HG03571 (cell line): ENCODE measurements at regions not wholly inside any gene's neighbourhood (a gene's known extent, or its start where the extent isn't known, plus 50 kb on each side); places are given as distances from the start of the nearest gene placed in this dataset.
"Not testable (repeated sequence)": the region's sequence is repeated elsewhere in the genome, so short reads cannot be mapped to it uniquely, and the experiment has no call there.

Experiments used
- ATAC-seq: cut with Tn5 transposase; IDR thresholded peaks from one replicate; pipeline ENCODE4 v1.9.1; 2021; ENCODE audit not compliant: unreplicated experiment

DNA sequence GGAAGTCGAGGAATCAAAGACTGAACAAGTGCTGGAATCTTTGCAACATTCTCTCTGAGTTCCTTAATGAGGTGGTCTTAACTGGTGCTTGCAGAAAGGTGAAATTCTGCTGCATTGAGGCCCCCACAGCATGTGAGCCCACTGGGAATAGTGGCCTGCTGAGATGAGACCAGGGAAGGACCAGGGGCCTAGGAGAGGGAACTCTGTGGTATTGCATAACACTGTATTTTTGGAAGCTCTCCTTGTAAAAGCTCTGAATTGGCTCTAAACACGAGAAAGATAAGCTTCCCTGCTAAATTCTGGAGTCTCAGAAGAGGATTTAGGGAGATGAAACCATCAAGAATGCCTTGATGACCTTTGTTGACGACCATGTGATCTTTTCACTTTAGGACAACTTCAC lies 100.4 kb upstream of the TSC22D1 start:
- ATAC-seq = no peak

DNA sequence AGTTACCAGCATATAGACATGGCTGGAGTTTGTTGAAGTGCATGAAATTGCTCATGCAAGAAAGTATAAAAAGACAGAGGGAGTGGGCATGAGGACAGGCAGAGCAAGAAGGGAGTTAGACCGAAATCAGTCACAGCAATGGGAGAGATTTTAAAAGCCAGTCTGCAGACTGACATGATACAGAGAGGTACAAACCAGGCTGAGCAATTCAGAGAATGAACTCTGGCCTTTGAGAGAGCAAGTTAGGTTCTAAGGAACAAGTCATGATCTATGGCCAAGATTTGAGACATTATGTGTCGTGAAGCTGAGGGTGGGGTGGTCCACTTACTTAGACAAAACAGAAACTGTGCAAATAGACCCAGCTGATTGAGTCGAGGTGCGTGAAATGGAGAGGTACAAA lies 93.4 kb upstream of the TSC22D1 start:
- no peak for ATAC-seq

DNA sequence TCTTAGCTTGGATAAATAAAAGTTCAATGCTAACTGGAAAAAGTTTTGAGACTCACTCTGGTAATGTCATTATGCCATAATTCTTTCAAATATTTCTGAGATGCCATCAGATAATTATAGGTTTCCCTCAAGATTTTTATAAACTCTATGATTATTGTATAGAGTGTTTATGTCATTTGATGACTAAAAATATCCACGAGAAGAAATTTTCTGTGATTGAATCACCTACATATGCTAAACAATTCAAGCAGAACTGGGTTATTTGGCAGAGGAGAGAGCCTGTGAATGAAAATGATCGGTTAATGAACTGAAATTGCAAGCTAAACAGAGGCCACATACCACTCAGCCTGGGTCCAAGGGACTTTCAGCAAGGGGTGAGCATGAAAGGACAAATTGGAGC lies 92.6 kb upstream of the TSC22D1 start:
- ATAC-seq = no peak

DNA sequence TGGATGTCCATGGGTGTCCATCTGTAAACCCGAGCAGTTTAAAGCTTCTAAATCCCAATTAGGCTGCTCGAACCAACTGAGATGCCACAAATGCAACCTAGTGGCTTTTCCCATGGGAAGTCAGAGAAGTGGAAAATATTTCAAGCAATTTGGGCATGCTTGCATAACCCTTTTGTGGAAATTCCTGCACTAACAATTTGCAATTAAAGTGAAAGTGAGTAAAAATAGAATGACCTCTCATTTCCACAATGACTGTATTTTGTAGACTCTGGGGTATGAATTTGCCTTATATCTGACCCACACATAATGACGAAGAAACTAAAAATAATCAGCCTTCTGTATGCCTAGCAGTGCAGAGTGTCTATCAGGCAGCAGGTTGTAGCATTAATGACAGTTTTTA lies 91.8 kb upstream of the TSC22D1 start:
- ATAC-seq = no peak

DNA sequence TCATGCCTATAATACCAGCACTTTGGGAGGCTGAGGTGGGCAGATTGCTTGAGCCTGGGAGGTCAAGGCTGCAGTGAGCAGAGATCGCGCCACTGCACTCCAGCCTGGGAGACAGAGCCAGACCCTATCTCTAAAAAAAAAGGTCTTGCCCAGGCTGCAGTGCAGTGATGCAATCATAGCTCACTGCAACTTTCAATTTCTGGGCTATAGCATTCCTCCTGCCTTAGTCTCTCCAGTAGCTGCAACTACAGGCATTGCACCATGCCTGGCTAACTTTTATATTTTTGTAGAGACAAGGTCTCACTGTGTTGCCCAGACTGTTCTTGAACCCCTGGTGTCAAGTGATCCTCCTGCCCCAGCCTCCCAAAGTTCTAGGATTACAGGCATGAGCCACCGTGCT lies 90.4 kb upstream of the TSC22D1 start:
- not testable (repeated sequence) for ATAC-seq

DNA sequence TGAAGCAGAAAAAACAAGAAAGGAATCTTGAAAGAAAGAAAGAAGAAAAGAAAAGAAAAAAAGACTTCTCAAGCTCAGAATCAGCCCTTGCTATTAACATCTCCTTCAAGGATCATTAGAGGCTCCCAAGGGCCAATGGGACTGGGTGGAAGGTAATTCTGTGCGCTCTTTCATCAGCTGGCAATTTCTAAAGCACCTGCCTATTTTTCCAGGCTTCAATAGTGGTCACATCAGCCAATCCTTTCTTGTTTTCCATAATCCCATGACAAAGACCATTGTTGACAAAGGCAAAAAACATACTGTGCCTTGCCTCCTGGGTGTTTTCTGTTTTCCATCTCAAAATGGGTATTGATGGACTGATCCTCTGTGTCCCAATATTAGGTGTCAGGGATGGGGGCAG lies 88.2 kb upstream of the TSC22D1 start:
- no peak for ATAC-seq

DNA sequence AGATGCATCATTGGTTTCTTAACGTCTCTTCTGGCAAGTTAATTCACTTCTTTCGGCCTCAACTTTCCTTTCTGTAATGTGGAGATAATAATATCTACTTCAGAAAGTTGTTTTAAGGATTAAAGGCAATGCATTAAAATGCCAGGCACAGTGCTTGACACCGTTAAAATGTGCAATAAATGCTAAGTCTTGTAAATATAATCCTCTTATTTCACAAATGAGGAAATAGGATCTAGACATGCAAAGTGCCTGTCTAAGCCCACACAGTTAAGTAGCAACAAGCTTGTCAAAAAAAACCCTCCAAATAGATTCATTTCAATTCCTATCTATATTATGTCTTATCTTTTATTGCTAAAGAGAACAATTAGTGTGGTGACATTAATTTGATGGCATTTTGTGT lies 86.4 kb upstream of the TSC22D1 start:
- no peak for ATAC-seq

DNA sequence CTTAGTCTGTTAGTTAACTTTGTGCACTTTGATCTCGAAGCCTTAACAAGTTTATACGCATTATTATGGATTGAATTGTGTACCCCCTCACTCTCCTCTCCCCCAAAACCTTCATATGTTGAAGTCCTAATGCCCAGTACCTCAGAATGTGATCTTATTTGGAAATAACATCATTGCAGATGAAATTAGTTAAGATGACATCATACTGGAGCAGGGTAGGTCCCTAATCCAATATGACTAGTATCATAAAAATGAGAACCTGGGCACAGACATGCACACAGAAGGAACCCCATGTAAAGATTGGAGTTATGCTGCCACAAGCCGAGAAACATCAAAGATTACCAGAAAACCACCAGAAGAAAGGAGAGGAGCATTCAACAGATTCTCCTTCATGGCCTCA lies 85.8 kb upstream of the TSC22D1 start:
- no peak for ATAC-seq

DNA sequence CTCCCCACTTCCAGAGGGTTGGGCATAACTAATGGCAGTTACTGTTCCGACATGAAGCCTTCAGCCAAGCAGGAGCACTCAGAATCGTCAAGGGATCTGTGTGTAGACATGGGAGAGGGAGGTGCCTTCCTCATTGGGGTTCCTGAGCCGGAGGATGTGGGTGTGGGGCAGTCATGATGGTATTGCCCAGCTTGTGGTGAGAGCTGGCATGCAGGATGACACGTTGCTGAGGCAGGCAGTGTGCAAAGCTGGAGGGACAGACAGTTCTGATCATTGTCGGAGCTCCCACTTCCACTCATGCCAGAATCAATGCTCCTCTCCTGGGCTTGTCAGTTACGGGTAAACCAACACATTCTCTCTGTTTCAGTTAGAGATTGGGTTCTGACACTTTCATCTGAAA lies 83.9 kb upstream of the TSC22D1 start:
- no peak for ATAC-seq

DNA sequence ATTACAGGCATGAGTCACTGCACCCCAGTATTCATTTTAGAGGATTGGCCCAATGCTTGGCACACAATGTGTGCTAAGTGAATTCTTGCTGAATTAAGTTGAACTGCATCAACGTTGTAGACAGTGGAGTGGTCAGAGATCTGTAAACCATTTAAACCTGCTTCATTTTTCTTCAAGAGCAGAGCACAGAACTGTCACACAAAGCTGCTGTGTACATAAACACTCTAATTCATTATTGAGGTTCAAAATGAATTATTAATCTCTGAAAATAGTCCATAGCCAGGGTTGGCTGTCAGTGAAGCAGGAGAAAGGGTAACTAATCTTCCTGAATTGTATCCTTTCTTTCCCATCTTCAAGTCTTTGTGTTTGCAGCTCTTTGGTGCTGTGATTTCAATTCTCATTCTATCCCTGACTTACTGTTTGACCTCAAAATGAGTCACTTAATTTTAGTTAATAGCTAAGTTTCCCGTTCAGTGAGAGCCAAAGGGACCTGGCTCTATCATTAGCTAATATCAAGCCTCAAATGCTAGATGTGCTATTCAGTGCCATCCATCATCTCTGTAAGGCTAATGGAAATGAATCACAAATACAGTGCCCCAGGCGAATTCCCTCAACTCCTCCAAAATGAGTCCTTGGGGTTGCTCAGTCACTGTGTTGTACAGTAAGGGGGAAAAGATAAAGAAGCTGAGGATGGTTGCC lies 77.0 kb upstream of the TSC22D1 start:
- ATAC-seq = no peak

DNA sequence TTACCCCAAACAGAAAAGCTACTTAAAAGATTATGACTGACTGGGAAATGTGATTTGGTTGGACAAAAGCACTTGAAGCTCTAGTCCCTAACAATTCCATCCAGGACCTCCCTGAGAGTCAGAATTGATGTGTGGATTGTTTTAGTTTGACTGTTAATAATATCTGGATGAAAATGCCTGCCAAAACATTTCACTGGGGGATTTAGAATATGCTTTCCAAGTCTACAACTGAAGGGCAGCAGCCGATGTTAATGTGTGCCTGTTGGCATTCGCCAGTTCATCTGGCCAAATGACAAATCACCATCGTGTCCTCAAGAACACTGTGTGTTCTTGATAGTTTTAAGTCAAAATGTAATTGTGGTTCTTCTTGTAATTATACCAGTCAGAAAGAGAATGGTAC lies 76.0 kb upstream of the TSC22D1 start:
- no peak for ATAC-seq

DNA sequence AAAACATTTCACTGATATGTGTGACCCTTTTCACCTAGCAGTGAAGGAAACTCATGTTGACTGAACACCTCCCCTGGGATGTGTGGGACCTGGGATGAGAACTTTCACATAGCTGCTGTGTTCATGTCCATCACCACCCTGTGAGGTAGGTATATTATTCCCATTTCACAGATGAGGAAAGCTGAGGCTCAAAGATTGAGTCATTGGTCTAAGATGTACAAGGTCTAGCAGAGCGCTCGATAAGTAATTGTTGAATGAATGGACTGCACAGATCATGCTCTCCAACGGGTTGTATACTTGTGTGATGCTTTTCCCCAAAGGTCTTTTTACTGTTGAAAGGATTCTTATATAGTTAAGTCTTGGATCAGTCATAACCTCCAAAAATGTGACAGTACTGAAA lies 75.6 kb upstream of the TSC22D1 start:
- no peak for ATAC-seq

DNA sequence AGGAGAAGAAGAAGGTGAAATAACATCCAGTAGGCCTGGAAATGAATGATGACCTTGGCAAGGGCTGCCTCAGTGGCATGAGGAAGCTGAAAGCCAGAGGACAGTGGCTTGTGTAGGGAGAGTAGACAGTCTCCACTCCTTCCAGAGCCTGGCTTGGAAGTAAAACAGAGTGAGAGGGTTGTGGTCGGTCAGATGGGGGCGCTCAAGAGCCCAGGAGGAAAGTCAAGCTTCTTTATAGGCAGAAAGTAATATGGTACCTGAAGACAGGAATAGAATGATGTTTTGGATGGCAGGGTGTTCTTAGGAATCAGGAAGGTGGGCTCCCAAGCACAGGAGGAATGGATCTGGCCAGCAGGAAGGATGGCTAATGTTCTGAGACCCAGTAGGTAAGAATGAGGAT lies 75.1 kb upstream of the TSC22D1 start:
- ATAC-seq = no peak

DNA sequence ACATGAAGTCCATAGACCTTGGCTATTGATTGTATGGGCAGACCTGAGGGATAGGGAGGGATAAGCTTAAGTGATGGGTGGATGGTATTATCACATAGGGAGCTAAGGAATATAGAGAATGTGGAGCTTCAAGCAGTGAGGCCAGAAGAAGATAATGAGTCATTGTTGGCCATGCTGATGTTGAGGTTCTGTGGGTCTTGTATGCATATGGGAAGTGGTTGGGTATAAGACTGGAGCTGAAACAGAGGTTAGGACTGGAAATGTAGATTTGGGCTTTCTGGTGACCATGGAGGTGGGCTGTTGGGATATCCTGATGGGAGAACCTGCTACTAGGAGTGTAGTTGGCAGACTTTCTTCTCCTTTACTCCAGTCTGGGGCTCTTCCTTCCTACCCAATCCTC lies 73.7 kb upstream of the TSC22D1 start:
- ATAC-seq = no peak

DNA sequence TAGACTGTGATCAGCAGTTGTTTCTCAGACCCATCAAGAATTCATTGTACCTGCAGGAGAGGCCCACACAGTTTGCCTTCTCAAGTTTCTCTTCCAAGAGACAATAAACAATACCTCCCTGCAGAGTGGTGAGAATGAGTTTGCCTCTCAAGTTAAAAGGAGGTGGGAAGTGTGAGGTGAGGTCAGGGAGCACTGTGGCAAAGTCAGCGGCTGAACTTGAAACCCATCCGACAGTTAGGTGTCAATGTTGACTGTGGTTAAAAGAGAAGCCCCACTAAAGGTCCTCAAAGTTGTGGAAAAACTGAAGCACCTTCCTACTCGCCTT lies 72.9 kb upstream of the TSC22D1 start:
- ATAC-seq = no peak

DNA sequence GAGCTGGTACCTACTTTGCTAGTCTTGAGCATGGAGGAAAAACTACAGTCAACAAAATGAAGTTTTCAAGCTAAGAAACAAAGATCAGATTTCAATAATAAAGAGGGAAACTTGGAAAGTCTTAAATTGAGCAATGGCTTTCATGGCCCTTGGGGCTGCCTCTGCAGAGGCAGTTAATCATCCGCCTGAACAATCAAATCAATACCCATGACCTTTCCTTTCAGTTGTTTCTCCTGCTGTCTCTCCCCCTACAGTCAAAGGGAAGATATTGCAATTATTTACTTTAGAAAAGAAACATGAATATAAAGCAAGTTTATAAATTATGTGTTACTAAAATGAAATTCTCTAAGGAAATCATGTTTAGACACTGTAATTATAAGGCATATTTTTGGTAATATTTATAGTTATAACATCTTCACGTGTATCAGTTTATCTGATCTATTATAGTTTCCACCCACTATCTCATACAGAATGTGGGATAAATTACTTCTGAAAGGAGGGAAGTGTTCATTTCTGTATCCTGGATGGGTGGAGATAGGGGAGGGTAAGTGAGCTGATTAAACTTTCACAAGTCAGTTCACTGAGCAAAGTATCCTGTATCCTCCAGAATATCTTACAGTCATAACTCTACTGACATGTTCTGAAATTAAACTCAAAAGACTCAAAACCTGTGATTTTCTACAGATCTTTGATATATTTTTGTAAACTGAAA lies 72.4 kb upstream of the TSC22D1 start:
- ATAC-seq = no peak

DNA sequence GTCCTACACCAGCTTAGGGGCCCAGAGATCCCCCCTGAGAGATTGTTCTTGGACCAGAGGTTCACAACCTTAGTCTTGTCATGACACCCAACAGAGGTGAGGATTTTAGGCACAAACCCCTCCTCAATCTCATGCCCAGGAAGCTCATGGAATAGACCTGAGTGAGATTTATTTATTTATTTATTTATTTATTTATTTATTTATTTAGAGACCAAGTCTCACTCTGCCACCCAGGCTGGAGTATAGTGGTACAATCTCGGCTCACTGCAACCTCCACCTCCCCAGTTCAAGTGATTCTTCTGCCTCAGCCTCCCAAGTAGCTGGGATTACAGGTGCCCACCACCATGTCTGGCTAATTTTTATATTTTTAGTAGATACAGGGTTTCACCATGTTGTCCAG lies 71.4 kb upstream of the TSC22D1 start:
- ATAC-seq = not testable (repeated sequence)

DNA sequence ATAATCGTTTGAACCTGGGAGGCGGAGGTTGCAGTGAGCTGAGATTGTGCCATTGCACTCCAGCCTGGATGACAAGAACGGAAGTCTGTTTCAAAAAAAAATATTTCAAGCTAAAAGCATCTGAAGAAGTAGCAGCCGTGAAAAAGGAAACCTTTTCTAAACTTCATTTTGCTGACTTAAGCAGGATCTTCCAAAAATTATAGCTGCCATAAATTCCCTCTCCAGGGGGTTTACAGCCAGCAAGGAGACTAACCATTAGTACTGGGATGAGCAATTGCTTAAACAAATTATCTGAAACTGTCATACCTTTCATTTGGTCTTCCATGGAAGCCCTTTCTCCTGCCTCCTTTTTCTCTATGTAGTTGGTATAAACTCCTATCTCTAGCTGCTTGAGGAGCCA lies 69.9 kb upstream of the TSC22D1 start:
- ATAC-seq = no peak

DNA sequence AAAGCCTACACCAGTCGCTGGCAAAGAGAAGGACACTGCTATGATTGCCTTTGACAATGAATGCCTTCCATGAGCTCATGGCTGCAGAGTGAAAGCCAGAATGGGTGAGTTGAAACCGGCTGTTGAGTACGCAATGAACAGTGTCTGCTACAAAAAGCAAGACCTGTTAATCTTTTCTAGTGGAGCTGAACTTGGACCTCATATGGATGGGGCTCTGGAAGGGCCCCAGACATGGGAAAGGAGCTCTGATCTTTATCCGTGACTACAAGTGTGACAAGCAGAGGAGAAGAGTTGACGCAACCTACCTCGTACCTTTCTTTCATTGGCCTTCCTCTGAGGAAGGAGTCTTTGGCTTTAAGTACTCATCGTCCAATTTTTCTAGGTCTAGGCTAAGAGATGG lies 67.1 kb upstream of the TSC22D1 start:
- ATAC-seq = no peak

DNA sequence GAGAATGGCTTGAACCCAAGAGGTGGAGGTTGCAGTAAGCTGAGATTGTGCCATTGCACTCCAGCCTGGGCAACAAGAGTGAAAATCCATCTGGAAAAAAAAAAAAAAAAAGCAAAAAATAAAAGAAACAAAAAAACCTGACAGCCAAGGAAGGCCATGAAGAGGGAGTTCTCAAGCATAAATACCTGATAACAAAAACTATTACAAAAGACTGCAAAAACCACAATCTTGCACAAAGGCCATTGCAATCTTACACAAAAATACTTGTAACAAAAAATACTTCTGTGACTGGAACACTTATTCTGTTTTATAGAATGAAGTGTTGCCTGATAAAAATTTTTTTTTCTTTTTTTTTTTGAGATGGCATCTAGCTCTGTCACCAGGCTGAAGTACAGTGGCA lies 61.5 kb upstream of the TSC22D1 start:
- ATAC-seq = no peak

DNA sequence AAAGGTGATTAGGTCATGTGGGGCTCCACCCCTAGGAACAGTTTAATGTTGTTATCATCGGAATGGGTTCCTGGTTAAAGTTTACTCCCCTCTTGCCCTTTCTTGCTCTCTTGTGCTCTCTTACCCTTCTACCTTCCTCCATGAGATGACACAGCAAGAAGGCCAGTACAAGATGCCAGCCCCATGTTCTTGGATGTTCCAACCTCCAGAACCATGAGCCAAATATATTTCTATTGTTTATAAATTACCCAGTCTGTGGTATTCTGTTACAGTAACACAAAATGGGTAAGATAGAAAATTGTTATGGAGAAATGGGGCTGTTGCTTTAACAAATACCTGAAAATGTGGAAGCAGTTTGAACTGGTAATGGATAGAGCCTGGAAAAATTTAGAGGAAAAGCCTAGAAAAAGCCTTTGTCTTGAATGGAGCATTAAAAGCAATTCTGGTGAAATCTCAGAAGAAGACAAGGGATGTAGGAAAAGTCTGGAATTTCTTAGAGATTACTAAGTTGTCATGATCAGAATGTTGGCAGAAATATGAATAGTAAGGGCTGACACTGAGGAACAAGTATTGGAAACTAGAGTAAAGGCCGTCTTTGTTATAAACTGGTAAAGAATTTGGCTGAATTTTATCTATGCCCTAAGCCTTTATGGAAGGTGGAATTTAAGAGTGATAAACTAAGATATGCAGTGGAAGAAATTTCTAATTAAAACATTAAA lies 53.5 kb upstream of the TSC22D1 start:
- ATAC-seq = no peak

DNA sequence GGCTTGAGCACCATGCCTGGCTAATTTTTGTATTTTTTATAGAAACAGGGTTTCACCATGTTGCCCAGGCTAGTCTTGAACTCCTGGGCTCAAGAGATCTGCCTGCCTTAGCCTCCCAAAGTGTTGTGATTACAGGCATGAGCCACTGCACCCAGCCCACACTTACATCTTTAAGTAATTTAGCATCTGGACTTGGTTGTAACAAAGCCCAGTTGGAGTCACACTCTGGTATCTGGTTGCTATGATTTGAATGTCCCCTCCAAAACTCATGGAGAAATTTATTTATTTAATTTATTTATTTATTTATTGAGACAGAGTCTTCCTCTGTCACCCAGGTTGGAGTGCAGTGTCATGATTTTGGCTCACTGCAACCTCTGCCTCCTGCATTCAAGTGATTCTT lies 52.7 kb upstream of the TSC22D1 start:
- not testable (repeated sequence) for ATAC-seq
